Activated T-helper 2 cell treated with anti-CD3 and anti-CD28 coated beads, Interferon-gamma antibody, Interleukin-2, Interleukin-4, amounts not matched to agents 10 μg/mL and 5 μg/mL and 100 μg/mL, durations not matched to agents 14 hours and 24 hours and 36 hours (primary cell): ENCODE measurements at regions not wholly inside any gene's neighbourhood (a gene's known extent, or its start where the extent isn't known, plus 50 kb on each side); places are given as distances from the start of the nearest gene placed in this dataset.

Experiments
- DNase-seq: peaks from one replicate; pipeline ENCODE4 v3.0.0; 2021; ENCODE audit warnings: low spot score
- H3K27ac Mint-ChIP-seq: one replicate; pipeline ENCODE4 v1.8.0; 2021; ENCODE audit warnings: mixed read lengths
- H3K27me3 Mint-ChIP-seq: one replicate; pipeline ENCODE4 v1.8.0; 2021; ENCODE audit warnings: low read depth, mixed read lengths
- H3K36me3 Mint-ChIP-seq: one replicate; pipeline ENCODE4 v1.8.0; 2021; ENCODE audit warnings: low read depth, mixed read lengths
- H3K4me1 Mint-ChIP-seq: one replicate; pipeline ENCODE4 v1.8.0; 2021; ENCODE audit warnings: low read depth, mixed read lengths
- H3K4me3 Mint-ChIP-seq: one replicate; pipeline ENCODE4 v1.8.0; 2021; ENCODE audit warnings: low read depth, mild to moderate bottlenecking, moderate library complexity, mixed read lengths
- H3K9me3 Mint-ChIP-seq: one replicate; pipeline ENCODE4 v1.8.0; 2021; ENCODE audit warnings: mixed read lengths
- intact Hi-C: fragments of 100-400 bp; cut with micrococcal nuclease; formaldehyde crosslinking; loops from one replicate; pipeline ENCODE4 v1.15.1; 2023

- peaks cover 2% of the 10 kb centered on the region for H3K4me1 Mint-ChIP-seq
- no peak overlapping the region for H3K27ac Mint-ChIP-seq
- no peak overlapping the region for H3K4me3 Mint-ChIP-seq
- H3K36me3 Mint-ChIP-seq: no peaks in the 10 kb centered on the region
- no peaks in the 10 kb centered on the region for H3K27me3 Mint-ChIP-seq
- intact Hi-C loops: loop anchor here (2.0 kb wide), 1 partner anchor 24 kb away; no protein-coding TSS in a partner anchor
- H3K9me3 Mint-ChIP-seq: no peaks in the 10 kb centered on the region
- DNase-seq: no peak
Measured at GRCh38 chr1:187384504-187384903, 555.8 kb downstream of the PLA2G4A start.

DNA sequence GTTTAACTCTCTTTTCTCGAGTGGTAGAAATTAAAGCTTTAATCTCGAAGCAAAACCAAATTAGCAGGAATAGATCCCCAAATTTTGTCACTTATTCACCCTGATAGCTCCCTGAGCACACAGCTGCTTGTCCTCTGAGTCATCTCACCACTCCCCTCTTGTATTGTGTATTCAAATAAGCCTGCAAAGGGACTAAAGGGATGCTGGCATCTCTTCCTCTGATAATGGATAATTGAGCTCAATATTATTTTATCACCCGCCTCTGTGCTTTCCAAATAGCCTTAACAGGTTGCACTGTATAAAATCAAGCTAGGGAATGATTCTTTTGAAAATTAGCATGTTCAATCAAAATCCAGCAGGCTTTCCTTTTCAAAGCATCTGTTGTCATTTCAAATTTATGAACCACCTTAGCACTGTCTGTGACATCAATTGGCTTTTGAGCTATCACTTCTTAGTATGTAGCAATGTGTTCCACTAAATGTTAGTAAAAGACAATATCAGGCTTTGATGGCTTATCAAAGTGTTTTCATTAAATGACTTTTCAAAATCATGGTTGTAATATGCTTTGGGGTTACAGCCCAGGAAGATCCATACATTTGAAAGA lies 561.6 kb downstream of the PLA2G4A start:
- H3K27ac Mint-ChIP-seq: no peak overlapping the region
- DNase-seq: no peak
- peaks cover under 1% of the 10 kb centered on the region for H3K9me3 Mint-ChIP-seq
- H3K36me3 Mint-ChIP-seq: no peaks in the 10 kb centered on the region
- no peaks in the 10 kb centered on the region for H3K4me1 Mint-ChIP-seq
- no peak overlapping the region for H3K4me3 Mint-ChIP-seq
- intact Hi-C loops: no loop called here
- no peaks in the 10 kb centered on the region for H3K27me3 Mint-ChIP-seq

- Mint-ChIP-seq H3K27ac (no peak overlapping the region), H3K4me1 (no peaks in the 10 kb centered on the region), H3K9me3 (peaks cover 12% of the 10 kb centered on the region), H3K36me3 (no peaks in the 10 kb centered on the region), H3K27me3 (no peaks in the 10 kb centered on the region), H3K4me3 (no peak overlapping the region)
- no peak for DNase-seq
- intact Hi-C loops: no loop called here
Measured at GRCh38 chr1:187396226-187396625, 567.5 kb downstream of the PLA2G4A start.

- peaks cover 12% of the 10 kb centered on the region for H3K9me3 Mint-ChIP-seq
- H3K4me3 Mint-ChIP-seq: no peak overlapping the region
- DNase-seq: no peak
- H3K27ac Mint-ChIP-seq: no peak overlapping the region
- no peaks in the 10 kb centered on the region for H3K4me1 Mint-ChIP-seq
- H3K27me3 Mint-ChIP-seq: no peaks in the 10 kb centered on the region
- H3K36me3 Mint-ChIP-seq: no peaks in the 10 kb centered on the region
- intact Hi-C loops: no loop called here
Measured at GRCh38 chr1:187396929-187397796, 568.4 kb downstream of the PLA2G4A start.

GRCh38 chr1:187408212-187409004 lies 579.7 kb downstream of the PLA2G4A start:
- no peak for DNase-seq
- Mint-ChIP-seq H3K4me1 (peaks cover 12% of the 10 kb centered on the region), H3K9me3 (no peaks in the 10 kb centered on the region), H3K27me3 (no peaks in the 10 kb centered on the region), H3K36me3 (no peaks in the 10 kb centered on the region), H3K27ac (no peak overlapping the region), H3K4me3 (no peak overlapping the region)
- intact Hi-C loops: loop anchor here (2.0 kb wide), 1 partner anchor 24 kb away; no protein-coding TSS in a partner anchor

DNA sequence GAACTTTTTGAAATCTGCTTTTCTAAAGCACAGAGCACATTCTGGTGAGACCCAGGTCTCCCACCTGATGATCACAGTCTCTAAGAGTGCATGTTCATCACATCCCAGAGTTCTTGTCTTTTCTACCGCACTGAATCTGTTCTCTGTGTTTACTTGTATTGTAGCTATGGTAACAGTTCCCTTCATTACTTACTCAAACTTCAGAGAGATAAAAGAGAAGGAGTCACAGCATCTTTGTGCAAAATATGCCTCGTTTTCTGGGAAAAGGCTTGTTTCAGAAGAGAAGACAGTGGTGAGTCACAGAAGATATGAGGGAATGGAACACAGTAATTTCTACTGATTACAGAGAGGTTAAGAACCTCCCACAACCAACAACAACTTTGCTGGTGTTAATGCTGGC lies 580.6 kb downstream of the PLA2G4A start:
- H3K27ac Mint-ChIP-seq: peak overlapping the region; percentile 20

GRCh38 chr1:187411118-187411517 lies 582.4 kb downstream of the PLA2G4A start:
- Mint-ChIP-seq H3K4me1 (peaks cover 12% of the 10 kb centered on the region), H3K27ac (no peak overlapping the region), H3K36me3 (no peaks in the 10 kb centered on the region), H3K4me3 (no peak overlapping the region), H3K9me3 (no peaks in the 10 kb centered on the region), H3K27me3 (no peaks in the 10 kb centered on the region)
- intact Hi-C loops: no loop called here
- DNase-seq: no peak

More for the DNA sequence above, 580.6 kb downstream of the PLA2G4A start:
- intact Hi-C loops: loop anchor here (2.0 kb wide), 1 partner anchor 25 kb away; no protein-coding TSS in a partner anchor
- H3K36me3 Mint-ChIP-seq: no peaks in the 10 kb centered on the region
- H3K9me3 Mint-ChIP-seq: no peaks in the 10 kb centered on the region
- DNase-seq: no peak
- H3K4me1 Mint-ChIP-seq: peaks cover 12% of the 10 kb centered on the region
- no peaks in the 10 kb centered on the region for H3K27me3 Mint-ChIP-seq
- H3K4me3 Mint-ChIP-seq: no peak overlapping the region

GRCh38 chr1:187413405-187414169 lies 584.8 kb downstream of the PLA2G4A start:
- H3K4me1 Mint-ChIP-seq: peaks cover 9% of the 10 kb centered on the region
- intact Hi-C loops: no loop called here
- no peaks in the 10 kb centered on the region for H3K36me3 Mint-ChIP-seq
- H3K27me3 Mint-ChIP-seq: no peaks in the 10 kb centered on the region
- H3K4me3 Mint-ChIP-seq: no peak overlapping the region
- no peak for DNase-seq
- H3K9me3 Mint-ChIP-seq: no peaks in the 10 kb centered on the region
- H3K27ac Mint-ChIP-seq: no peak overlapping the region

- H3K36me3 Mint-ChIP-seq: no peaks in the 10 kb centered on the region
- no peak overlapping the region for H3K4me3 Mint-ChIP-seq
- peaks cover 6% of the 10 kb centered on the region for H3K4me1 Mint-ChIP-seq
- H3K27ac Mint-ChIP-seq: no peak overlapping the region
- no peak for DNase-seq
- intact Hi-C loops: no loop called here
- no peaks in the 10 kb centered on the region for H3K27me3 Mint-ChIP-seq
- H3K9me3 Mint-ChIP-seq: no peaks in the 10 kb centered on the region
Measured at GRCh38 chr1:187415065-187415464, 586.3 kb downstream of the PLA2G4A start.

- Mint-ChIP-seq H3K4me3 (no peak overlapping the region), H3K36me3 (no peaks in the 10 kb centered on the region), H3K27ac (no peak overlapping the region), H3K9me3 (no peaks in the 10 kb centered on the region), H3K4me1 (no peaks in the 10 kb centered on the region), H3K27me3 (no peaks in the 10 kb centered on the region)
- intact Hi-C loops: no loop called here
- no peak for DNase-seq
Measured at GRCh38 chr1:187417520-187417919, 588.8 kb downstream of the PLA2G4A start.

DNA sequence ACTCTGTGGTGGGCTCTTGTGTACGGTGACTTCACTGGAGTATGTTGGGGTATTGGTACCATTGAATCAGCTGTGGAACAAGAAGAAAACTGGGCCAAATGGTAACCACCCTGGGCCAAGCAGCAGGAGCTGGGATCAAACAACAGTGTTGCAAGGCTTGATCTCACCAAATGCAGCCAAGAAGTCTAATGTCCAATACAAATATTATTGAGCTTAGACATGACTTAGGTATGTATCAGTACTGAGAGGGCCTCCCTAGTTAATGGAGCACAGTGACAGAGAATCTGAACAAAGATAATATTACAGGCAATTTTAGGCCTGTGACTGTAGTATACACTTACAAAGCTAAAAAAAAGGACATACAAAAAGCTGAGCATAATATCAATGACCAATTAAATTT lies 604.8 kb downstream of the PLA2G4A start:
- H3K4me3 Mint-ChIP-seq: no peak overlapping the region
- H3K9me3 Mint-ChIP-seq: no peaks in the 10 kb centered on the region
- H3K4me1 Mint-ChIP-seq: no peaks in the 10 kb centered on the region
- DNase-seq: no peak
- no peaks in the 10 kb centered on the region for H3K27me3 Mint-ChIP-seq
- H3K36me3 Mint-ChIP-seq: no peaks in the 10 kb centered on the region
- intact Hi-C loops: no loop called here
- no peak overlapping the region for H3K27ac Mint-ChIP-seq

DNA sequence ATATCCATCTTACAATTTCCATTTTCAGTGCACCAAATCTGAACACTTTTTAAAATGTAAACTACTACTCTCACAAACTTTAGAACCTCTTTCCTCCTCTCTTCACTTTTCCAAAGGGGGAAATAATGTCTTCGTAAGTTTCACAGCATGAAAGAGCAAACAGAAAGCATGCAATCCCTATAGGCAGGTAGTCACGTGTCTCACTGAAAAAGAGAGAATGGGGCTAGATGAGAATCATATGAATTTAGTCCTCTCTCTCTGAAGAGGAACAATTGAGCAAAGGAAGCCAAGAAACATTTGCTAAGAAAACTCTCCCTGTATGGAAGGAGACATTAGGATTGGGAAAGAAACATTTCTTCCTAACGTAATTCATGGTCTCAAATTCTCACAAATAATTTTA lies 613.9 kb downstream of the PLA2G4A start:
- Mint-ChIP-seq H3K4me1 (no peaks in the 10 kb centered on the region), H3K9me3 (peaks cover 3% of the 10 kb centered on the region), H3K36me3 (no peaks in the 10 kb centered on the region), H3K27me3 (no peaks in the 10 kb centered on the region), H3K4me3 (no peak overlapping the region), H3K27ac (no peak overlapping the region)
- no peak for DNase-seq
- intact Hi-C loops: no loop called here
